Kidney epithelial cell (primary cell): ENCODE measurements at regions not wholly inside any gene's neighbourhood (a gene's known extent, or its start where the extent isn't known, plus 50 kb on each side); places are given as distances from the start of the nearest gene placed in this dataset.

Experiments
- DNase-seq: peaks from one replicate; pipeline ENCODE4 v3.0.0-alpha.2; 2010; ENCODE audit warnings: low read depth
- H3K27me3 ChIP-seq: 2 replicates; pipeline ENCODE4 v1.6.0; 2011; ENCODE audit warnings: low read length; ENCODE audit not compliant: control insufficient read depth, insufficient read depth
- H3K36me3 ChIP-seq: 2 replicates; pipeline ENCODE4 v1.5.1; 2011; ENCODE audit warnings: low read length; ENCODE audit not compliant: control insufficient read depth, insufficient read depth
- H3K4me3 ChIP-seq: 2 replicates; pipeline ENCODE4 v1.5.1; 2011; ENCODE audit warnings: low read depth, mild to moderate bottlenecking, control low read depth, low read length
- TF ChIP-seq, protein P1 (sequence below): IDR thresholded peaks from 2 replicates; pipeline ENCODE4 v1.5.1; 2011; ENCODE audit warnings: mild to moderate bottlenecking, moderate library complexity, low read length, control low read depth, inconsistent platforms; ENCODE audit not compliant: insufficient read depth, poor library complexity, severe bottlenecking

- Histone ChIP-seq H3K4me3 (no peak overlapping the region), H3K27me3 (no peaks in the 10 kb centered on the region), H3K36me3 (no peaks in the 10 kb centered on the region)
- no peak for DNase-seq
- TF ChIP-seq, protein P1, sequence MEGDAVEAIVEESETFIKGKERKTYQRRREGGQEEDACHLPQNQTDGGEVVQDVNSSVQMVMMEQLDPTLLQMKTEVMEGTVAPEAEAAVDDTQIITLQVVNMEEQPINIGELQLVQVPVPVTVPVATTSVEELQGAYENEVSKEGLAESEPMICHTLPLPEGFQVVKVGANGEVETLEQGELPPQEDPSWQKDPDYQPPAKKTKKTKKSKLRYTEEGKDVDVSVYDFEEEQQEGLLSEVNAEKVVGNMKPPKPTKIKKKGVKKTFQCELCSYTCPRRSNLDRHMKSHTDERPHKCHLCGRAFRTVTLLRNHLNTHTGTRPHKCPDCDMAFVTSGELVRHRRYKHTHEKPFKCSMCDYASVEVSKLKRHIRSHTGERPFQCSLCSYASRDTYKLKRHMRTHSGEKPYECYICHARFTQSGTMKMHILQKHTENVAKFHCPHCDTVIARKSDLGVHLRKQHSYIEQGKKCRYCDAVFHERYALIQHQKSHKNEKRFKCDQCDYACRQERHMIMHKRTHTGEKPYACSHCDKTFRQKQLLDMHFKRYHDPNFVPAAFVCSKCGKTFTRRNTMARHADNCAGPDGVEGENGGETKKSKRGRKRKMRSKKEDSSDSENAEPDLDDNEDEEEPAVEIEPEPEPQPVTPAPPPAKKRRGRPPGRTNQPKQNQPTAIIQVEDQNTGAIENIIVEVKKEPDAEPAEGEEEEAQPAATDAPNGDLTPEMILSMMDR = no peak
These were observed 67.8 kb upstream of the SOD3 start for GRCh38 chr4:24727390-24728224.

GRCh38 chr4:24729119-24729730, 66.1 kb upstream of the SOD3 start:
- Histone ChIP-seq H3K4me3 (no peak overlapping the region), H3K27me3 (no peaks in the 10 kb centered on the region), H3K36me3 (no peaks in the 10 kb centered on the region)
- no peak for DNase-seq
- TF ChIP-seq, protein P1 = no peak

- Histone ChIP-seq H3K36me3 (no peaks in the 10 kb centered on the region), H3K4me3 (no peak overlapping the region), H3K27me3 (no peaks in the 10 kb centered on the region)
- DNase-seq = no peak
- TF ChIP-seq, protein P1 = no peak
These were observed 64.9 kb upstream of the SOD3 start for GRCh38 chr4:24730256-24731001.

- no peak for DNase-seq
- TF ChIP-seq, protein P1 = no peak
- Histone ChIP-seq H3K27me3 (no peaks in the 10 kb centered on the region), H3K4me3 (no peak overlapping the region), H3K36me3 (no peaks in the 10 kb centered on the region)
These were observed 63.9 kb upstream of the SOD3 start for GRCh38 chr4:24731448-24731847.

DNA sequence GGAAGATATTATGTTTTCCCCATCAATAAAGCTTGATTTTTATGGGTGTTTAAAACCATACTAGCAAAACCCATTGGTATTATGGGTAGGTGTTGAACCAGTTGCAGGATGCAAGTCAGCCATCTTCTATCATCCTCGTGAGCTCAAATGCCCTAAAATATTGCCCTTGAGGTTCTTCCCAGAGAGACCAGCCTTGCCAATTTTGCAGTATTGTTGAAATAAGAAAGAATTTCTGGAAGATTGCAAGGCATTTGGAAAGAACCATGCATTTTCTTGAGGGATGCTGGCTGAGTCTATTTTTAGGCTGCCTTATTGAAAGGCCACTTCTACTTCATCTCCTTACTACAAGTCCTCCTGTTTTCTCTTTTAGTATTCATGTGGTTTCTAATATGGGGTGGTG, 60.9 kb upstream of the SOD3 start:
- no peaks in the 10 kb centered on the region for H3K27me3 ChIP-seq
- no peak for DNase-seq
- TF ChIP-seq, protein P1 = no peak
- no peaks in the 10 kb centered on the region for H3K36me3 ChIP-seq
- no peak overlapping the region for H3K4me3 ChIP-seq
